OCI-LY1 (cell line): ENCODE measurements at regions not wholly inside any gene's neighbourhood (a gene's known extent, or its start where the extent isn't known, plus 50 kb on each side); places are given as distances from the start of the nearest gene placed in this dataset.

Experiments
- H2AFZ ChIP-seq: fragments of 200-600 bp; sonication (generic), shearing (Covaris generic); 2 replicates; pipeline ENCODE4 v1.6.0; 2014; ENCODE audit warnings: antibody characterized with exemption, mild to moderate bottlenecking, low read length
- H3F3A ChIP-seq: fragments of 200-600 bp; sonication (generic), shearing (Covaris generic); 2 replicates; pipeline ENCODE4 v1.6.0; 2014; ENCODE audit warnings: mild to moderate bottlenecking, antibody characterized with exemption, low read length, moderate library complexity; ENCODE audit not compliant: insufficient read depth
- H3K27ac ChIP-seq: fragments of 200-600 bp; sonication (generic); 2 replicates; pipeline ENCODE4 v1.5.1; 2014; ENCODE audit warnings: low read length, mixed run types, mild to moderate bottlenecking, low read depth; ENCODE audit not compliant: poor library complexity, severe bottlenecking
- H3K27me3 ChIP-seq: fragments of 200-600 bp; sonication (generic); 2 replicates; pipeline ENCODE4 v1.6.0; 2014; ENCODE audit warnings: antibody characterized with exemption, mild to moderate bottlenecking, low read length, moderate library complexity; ENCODE audit not compliant: insufficient read depth
- H3K36me3 ChIP-seq: fragments of 200-600 bp; sonication (generic); 2 replicates; pipeline ENCODE4 v1.6.1; 2014; ENCODE audit warnings: mild to moderate bottlenecking, antibody characterized with exemption, low read length, moderate library complexity, mixed read lengths; ENCODE audit not compliant: insufficient read depth
- H3K4me1 ChIP-seq: fragments of 200-600 bp; sonication (generic); 2 replicates; pipeline ENCODE4 v1.5.1; 2014; ENCODE audit warnings: mild to moderate bottlenecking, low read length, moderate library complexity; ENCODE audit not compliant: insufficient read depth, severe bottlenecking
- H3K4me2 ChIP-seq: fragments of 200-600 bp; sonication (generic), shearing (Covaris generic); 2 replicates; pipeline ENCODE4 v1.6.1; 2014; ENCODE audit warnings: low read length
- H3K4me3 ChIP-seq: fragments of 200-600 bp; sonication (generic); 2 replicates; pipeline ENCODE4 v1.5.1; 2014; ENCODE audit warnings: low read length, low read depth, mild to moderate bottlenecking, mixed read lengths; ENCODE audit not compliant: poor library complexity, severe bottlenecking
- H3K79me2 ChIP-seq: fragments of 200-600 bp; shearing (Covaris generic); 2 replicates; pipeline ENCODE4 v1.6.1; 2016; ENCODE audit warnings: mixed run types, low read length, mixed read lengths; ENCODE audit not compliant: insufficient read depth
- H3K9ac ChIP-seq: fragments of 200-600 bp; sonication (generic), shearing (Covaris generic); 2 replicates; pipeline ENCODE4 v1.6.1; 2014; ENCODE audit warnings: mild to moderate bottlenecking, low read length, mixed read lengths
- H3K9me2 ChIP-seq: fragments of 200-600 bp; sonication (generic), shearing (Covaris generic); 2 replicates; pipeline ENCODE4 v1.6.1; 2014; ENCODE audit warnings: low read depth, mild to moderate bottlenecking, low read length, mixed read lengths
- H3K9me3 ChIP-seq: fragments of 200-600 bp; shearing (Covaris generic); 2 replicates; pipeline ENCODE4 v1.6.1; 2014; ENCODE audit warnings: low read length, mixed read lengths
- H4K20me1 ChIP-seq: fragments of 200-600 bp; sonication (generic), shearing (Covaris generic); 2 replicates; pipeline ENCODE4 v1.6.0; 2016; ENCODE audit warnings: mild to moderate bottlenecking, low read length; ENCODE audit not compliant: insufficient read depth
- CTCF ChIP-seq: fragments of 200-600 bp; sonication (generic), shearing (Covaris generic); IDR thresholded peaks from 2 replicates; pipeline ENCODE4 v1.5.1; 2017; ENCODE audit warnings: mild to moderate bottlenecking, antibody characterized with exemption, low read length, moderate library complexity, mixed read lengths
- EZH2 ChIP-seq: fragments of 200-600 bp; sonication (generic), shearing (Covaris generic); IDR thresholded peaks from 2 replicates; pipeline ENCODE4 v1.8.0; 2017; ENCODE audit warnings: borderline replicate concordance, mixed run types, mild to moderate bottlenecking, antibody characterized with exemption, low read length, moderate library complexity, mixed read lengths

- Histone ChIP-seq H3K79me2 (no peaks in the 10 kb centered on the region), H3K4me3 (no peak overlapping the region)
- no peak for TF ChIP-seq EZH2
- no peak for TF ChIP-seq CTCF
Measured at GRCh38 chr2:23132000-23132399, 253.0 kb upstream of the KLHL29 start.

GRCh38 chr2:23132823-23133595 is 252.0 kb upstream of the KLHL29 start:
- Histone ChIP-seq H3K9me3 (no peaks in the 10 kb centered on the region), H4K20me1 (no peaks in the 10 kb centered on the region), H3K4me3 (no peak overlapping the region), H3K4me2 (no peak overlapping the region), H3K4me1 (no peaks in the 10 kb centered on the region), H3K27ac (no peak overlapping the region), H3K9me2 (no peaks in the 10 kb centered on the region), H3K9ac (no peak overlapping the region), H3K36me3 (no peaks in the 10 kb centered on the region), H3F3A (no peaks in the 10 kb centered on the region), H3K79me2 (no peaks in the 10 kb centered on the region), H2AFZ (no peak overlapping the region), H3K27me3 (no peaks in the 10 kb centered on the region)
- TF ChIP-seq EZH2 (no peak), CTCF (no peak)

More at GRCh38 chr2:23132000-23132399, 253.0 kb upstream of the KLHL29 start:
- Histone ChIP-seq H3K4me1 (no peaks in the 10 kb centered on the region), H3K36me3 (no peaks in the 10 kb centered on the region), H3K27me3 (no peaks in the 10 kb centered on the region), H3K9me2 (no peaks in the 10 kb centered on the region), H4K20me1 (no peaks in the 10 kb centered on the region), H3K4me2 (no peak overlapping the region), H3F3A (no peaks in the 10 kb centered on the region), H2AFZ (no peak overlapping the region), H3K9me3 (no peaks in the 10 kb centered on the region), H3K9ac (no peak overlapping the region), H3K27ac (no peak overlapping the region)

- Histone ChIP-seq H3K4me1 (no peaks in the 10 kb centered on the region), H3K27me3 (no peaks in the 10 kb centered on the region; the same call in 1 of the 2 replicates), H3K27ac (no peak overlapping the region), H3K9ac (no peak overlapping the region), H3K9me2 (no peaks in the 10 kb centered on the region), H2AFZ (no peak overlapping the region), H3K36me3 (no peaks in the 10 kb centered on the region), H3K4me3 (no peak overlapping the region), H3K9me3 (no peaks in the 10 kb centered on the region), H3K79me2 (no peaks in the 10 kb centered on the region), H4K20me1 (no peaks in the 10 kb centered on the region), H3K4me2 (no peak overlapping the region), H3F3A (no peaks in the 10 kb centered on the region)
- TF ChIP-seq CTCF (no peak), EZH2 (no peak)
Measured at GRCh38 chr2:23134726-23135125, 250.3 kb upstream of the KLHL29 start.
